OCI-LY7 (cell line): ENCODE measurements at regions not wholly inside any gene's neighbourhood (a gene's known extent, or its start where the extent isn't known, plus 50 kb on each side); places are given as distances from the start of the nearest gene placed in this dataset.

ENCODE experiments used
- CTCF ChIP-seq: fragments of 200-600 bp; sonication (generic); conservative IDR thresholded peaks from 2 replicates; pipeline ENCODE4 v1.5.1; 2014; ENCODE audit warnings: mild to moderate bottlenecking, antibody characterized with exemption, low read length, moderate library complexity, mixed read lengths
- EZH2phosphoT487 ChIP-seq: fragments of 200-600 bp; sonication (generic); IDR thresholded peaks from 2 replicates; pipeline ENCODE4 v1.6.1; 2018; ENCODE audit warnings: low read depth, borderline replicate concordance, mild to moderate bottlenecking, mixed run types, antibody characterized with exemption, low read length, moderate library complexity, mixed read lengths

GRCh38 chr1:224867715-224868114 is 61.8 kb upstream of the DNAH14 start:
- TF ChIP-seq CTCF, result no peak
- TF ChIP-seq EZH2phosphoT487, result no peak
